HG03432 (cell line): ENCODE measurements at regions not wholly inside any gene's neighbourhood (a gene's known extent, or its start where the extent isn't known, plus 50 kb on each side); places are given as distances from the start of the nearest gene placed in this dataset.

Experiments used
- ATAC-seq: cut with Tn5 transposase; IDR thresholded peaks from one replicate; pipeline ENCODE4 v1.9.1; 2021; ENCODE audit warnings: mild to moderate bottlenecking, moderate library complexity; ENCODE audit not compliant: unreplicated experiment

DNA sequence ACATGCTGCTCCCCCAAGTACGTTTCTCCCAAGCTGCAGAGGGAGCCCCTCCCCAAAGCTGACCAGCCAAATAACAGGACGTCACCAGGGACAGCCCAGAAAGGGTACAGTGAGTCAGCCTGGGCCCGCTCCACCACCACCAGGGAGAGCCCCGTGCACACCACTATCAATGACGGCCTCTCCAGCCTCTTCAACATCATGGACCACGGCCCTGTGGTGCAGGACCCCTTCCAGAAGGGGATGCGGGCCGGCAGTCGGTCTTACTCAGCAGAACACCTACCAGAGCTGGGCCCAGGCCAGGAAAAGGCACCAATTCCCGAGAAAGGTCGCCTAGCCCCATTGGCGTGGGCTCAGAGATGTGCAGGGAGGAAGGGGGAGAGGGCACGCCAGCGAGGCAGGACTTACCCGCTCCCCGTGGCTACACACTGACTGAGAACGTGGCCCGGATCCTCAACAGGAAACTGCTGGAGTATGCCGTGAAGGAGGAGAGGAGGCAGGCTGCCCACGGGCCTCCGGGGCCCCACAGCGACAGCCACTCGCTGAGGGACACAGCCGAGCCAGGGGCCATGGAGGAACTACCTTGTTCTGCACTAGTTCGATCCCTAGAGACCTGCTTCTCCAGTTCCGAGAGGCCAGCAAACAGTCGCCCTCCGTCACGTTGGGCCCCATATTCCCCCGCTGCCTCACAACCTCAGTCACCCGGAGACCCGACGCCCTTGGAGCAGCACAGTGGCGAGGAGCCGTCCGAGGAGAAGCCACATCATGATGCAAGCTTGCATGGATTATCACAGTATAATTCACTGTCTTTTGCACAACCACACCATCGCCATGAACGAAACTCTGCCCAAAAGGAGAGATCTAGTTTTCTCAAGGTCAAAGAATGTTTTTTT is 815.9 kb upstream of the KLHL1 start:
- no peak for ATAC-seq

DNA sequence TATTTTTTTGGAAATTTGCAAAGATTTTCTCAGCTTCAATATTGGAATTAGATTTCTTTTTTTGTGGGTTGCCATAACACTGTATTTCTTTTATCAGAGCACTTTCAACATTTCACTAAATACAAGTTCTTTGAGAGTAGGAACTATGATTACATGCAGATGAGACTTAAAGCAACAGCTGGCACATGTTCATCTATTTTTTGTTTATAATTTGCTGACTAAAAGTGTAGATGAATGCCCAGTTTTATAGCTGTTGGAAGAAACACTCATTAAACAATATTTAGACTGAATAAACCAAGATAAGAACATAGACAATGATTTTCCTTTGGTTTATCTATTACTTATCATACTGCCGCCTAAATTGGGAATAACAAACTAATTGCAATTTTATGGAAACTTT is 803.0 kb upstream of the KLHL1 start:
- no peak for ATAC-seq

GRCh38 chr13:70908795-70909194 is 800.5 kb upstream of the KLHL1 start:
- no peak for ATAC-seq

GRCh38 chr13:70905035-70905434 is 796.8 kb upstream of the KLHL1 start:
- no peak for ATAC-seq

GRCh38 chr13:70896136-70896535 is 787.9 kb upstream of the KLHL1 start:
- no peak for ATAC-seq

- ATAC-seq: no peak
Measured at GRCh38 chr13:70895599-70895998, 787.3 kb upstream of the KLHL1 start.

- no peak for ATAC-seq
Measured at GRCh38 chr13:70894258-70894657, 786.0 kb upstream of the KLHL1 start.

GRCh38 chr13:70893832-70894231 is 785.6 kb upstream of the KLHL1 start:
- ATAC-seq: peak; percentile 76

GRCh38 chr13:70890289-70890688 is 782.0 kb upstream of the KLHL1 start:
- ATAC-seq: no peak

- no peak for ATAC-seq
Measured at GRCh38 chr13:70889163-70889562, 780.9 kb upstream of the KLHL1 start.

- no peak for ATAC-seq
Measured at GRCh38 chr13:70884196-70884595, 775.9 kb upstream of the KLHL1 start.

DNA sequence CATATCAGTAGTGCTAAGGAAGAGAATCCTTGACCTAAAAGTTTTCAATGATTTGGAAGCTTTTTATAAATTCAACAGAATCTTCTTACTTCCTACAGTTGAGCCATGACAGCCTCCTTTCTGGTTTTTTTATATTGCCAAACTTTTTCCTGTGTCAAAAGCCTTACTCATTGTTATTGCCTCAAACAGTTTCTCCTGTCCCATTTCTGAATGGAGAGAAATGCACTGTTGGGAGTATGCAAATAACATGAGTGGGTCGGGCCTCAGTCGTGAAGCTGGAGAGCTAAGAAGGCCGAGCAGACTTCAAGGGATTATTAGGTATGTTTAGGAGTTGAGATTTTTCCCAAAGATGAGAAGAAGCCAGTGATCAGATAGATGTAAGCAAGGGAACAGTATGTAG is 766.4 kb upstream of the KLHL1 start:
- no peak for ATAC-seq

DNA sequence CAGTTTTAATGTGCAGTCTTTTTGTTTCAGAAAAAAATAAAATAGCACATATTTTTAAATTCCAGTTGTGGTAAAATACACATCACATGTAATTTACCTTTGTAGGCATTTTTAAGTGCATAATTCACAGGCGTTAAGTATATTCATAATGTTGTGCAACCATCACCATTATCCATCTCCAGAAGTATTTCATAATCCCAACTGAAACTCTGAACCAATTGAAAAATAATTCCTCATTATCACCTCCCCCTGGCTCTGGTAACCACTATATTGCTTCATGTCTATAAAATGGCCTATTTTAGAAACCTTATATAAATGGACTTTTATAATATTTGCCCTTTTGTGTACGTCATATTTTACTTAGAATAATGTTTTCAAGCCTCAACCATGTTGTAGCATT is 756.5 kb upstream of the KLHL1 start:
- no peak for ATAC-seq

DNA sequence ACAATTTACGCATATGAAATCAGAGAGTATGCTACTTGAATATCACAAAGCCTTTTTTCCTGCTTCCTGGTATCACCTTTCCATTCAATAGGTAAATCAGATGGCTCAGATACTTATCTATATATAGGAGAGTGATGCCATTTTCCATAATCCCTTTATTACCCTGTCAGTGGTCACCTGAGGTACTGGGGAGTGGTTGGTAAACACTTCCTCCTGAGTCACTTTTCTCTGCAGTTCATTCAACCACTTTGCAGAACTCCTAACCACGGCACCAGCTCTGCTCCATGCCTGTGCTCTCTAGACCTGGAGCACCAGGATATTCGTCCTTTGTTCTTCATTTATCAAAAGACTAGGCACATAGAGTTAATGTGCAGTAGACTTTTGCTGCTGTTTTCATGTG is 748.5 kb upstream of the KLHL1 start:
- ATAC-seq: no peak

DNA sequence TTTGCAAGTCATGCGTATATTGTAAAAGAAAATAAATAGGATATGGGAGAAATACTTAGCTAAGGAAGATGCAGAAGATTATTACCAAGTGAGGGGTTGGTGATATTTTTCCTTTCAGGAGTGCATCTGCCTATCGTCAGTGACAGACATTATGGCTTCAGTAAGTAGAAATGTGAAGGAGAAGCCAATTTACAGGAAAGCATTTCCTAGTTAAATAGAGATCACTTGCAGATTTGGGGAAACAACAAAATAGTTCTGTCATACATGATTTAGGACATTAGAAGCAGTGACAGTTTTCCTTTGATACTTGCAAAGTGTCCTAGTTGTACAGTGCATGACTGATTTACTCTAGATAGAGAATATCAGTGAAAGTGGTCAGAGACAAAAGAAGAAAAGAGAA is 747.8 kb upstream of the KLHL1 start:
- no peak for ATAC-seq

GRCh38 chr13:70849222-70849621 is 741.0 kb upstream of the KLHL1 start:
- ATAC-seq: no peak

- ATAC-seq: no peak
Measured at GRCh38 chr13:70844391-70845108, 736.3 kb upstream of the KLHL1 start.

- ATAC-seq: no peak
Measured at GRCh38 chr13:70842062-70842644, 733.9 kb upstream of the KLHL1 start.

- no peak for ATAC-seq
Measured at GRCh38 chr13:70841240-70842061, 733.2 kb upstream of the KLHL1 start.

- no peak for ATAC-seq
Measured at GRCh38 chr13:70835371-70835770, 727.1 kb upstream of the KLHL1 start.

GRCh38 chr13:70829748-70830147 is 721.5 kb upstream of the KLHL1 start:
- ATAC-seq: peak; percentile 75
